Putamen (tissue), 1 donor: ENCODE measurements at regions not wholly inside any gene's neighbourhood (a gene's known extent, or its start where the extent isn't known, plus 50 kb on each side); places are given as distances from the start of the nearest gene placed in this dataset.

Source experiments
- DNase-seq: peaks from one replicate; pipeline ENCODE4 v3.0.0-alpha.2; 2016; ENCODE audit warnings: low spot score

GRCh38 chr5:159536646-159537045 is 206.4 kb upstream of the IL12B start:
- no peak for DNase-seq

GRCh38 chr5:159539678-159540077 is 209.4 kb upstream of the IL12B start:
- DNase-seq = no peak

GRCh38 chr5:159543326-159543725 is 213.0 kb upstream of the IL12B start:
- no peak for DNase-seq

- no peak for DNase-seq
Observed at GRCh38 chr5:159545156-159545555, 214.9 kb upstream of the IL12B start.

- DNase-seq = no peak
Observed at GRCh38 chr5:159547466-159548195, 217.3 kb upstream of the IL12B start.

- DNase-seq = no peak
Observed at GRCh38 chr5:159548517-159548916, 218.2 kb upstream of the IL12B start.

- DNase-seq = no peak
Observed at GRCh38 chr5:159549046-159549445, 218.8 kb upstream of the IL12B start.

GRCh38 chr5:159550951-159551350 is 220.7 kb upstream of the IL12B start:
- DNase-seq = no peak

GRCh38 chr5:159552751-159553150 is 222.5 kb upstream of the IL12B start:
- DNase-seq = peak; percentile 30

- no peak for DNase-seq
Observed at GRCh38 chr5:159553792-159554191, 223.5 kb upstream of the IL12B start.

GRCh38 chr5:159555084-159555483 is 224.8 kb upstream of the IL12B start:
- DNase-seq = peak; percentile 47

- no peak for DNase-seq
Observed at GRCh38 chr5:159559337-159559736, 229.1 kb upstream of the IL12B start.

GRCh38 chr5:159560088-159560487 is 229.8 kb upstream of the IL12B start:
- DNase-seq = no peak

- DNase-seq = no peak
Observed at GRCh38 chr5:159564031-159564430, 233.7 kb upstream of the IL12B start.

GRCh38 chr5:159566832-159567231 is 236.5 kb upstream of the IL12B start:
- no peak for DNase-seq

GRCh38 chr5:159567461-159567860 is 237.2 kb upstream of the IL12B start:
- no peak for DNase-seq

GRCh38 chr5:159571501-159572244 is 241.4 kb upstream of the IL12B start:
- no peak for DNase-seq

GRCh38 chr5:159576902-159577301 is 246.6 kb upstream of the IL12B start:
- no peak for DNase-seq

GRCh38 chr5:159581502-159582249 is 251.4 kb upstream of the IL12B start:
- DNase-seq = no peak

GRCh38 chr5:159582756-159583541 is 252.7 kb upstream of the IL12B start:
- DNase-seq = no peak

GRCh38 chr5:159586921-159587320 is 256.6 kb upstream of the IL12B start:
- no peak for DNase-seq

GRCh38 chr5:159588941-159589340 is 258.7 kb upstream of the IL12B start:
- no peak for DNase-seq
